Liver (tissue), 8 donors: ENCODE measurements at regions not wholly inside any gene's neighbourhood (a gene's known extent, or its start where the extent isn't known, plus 50 kb on each side); places are given as distances from the start of the nearest gene placed in this dataset.

Experiments used
- DNase-seq: peaks from one replicate; pipeline ENCODE4 v3.0.0-alpha.2; 2017; ENCODE audit warnings: low spot score
- H3K27ac ChIP-seq, 2 donors: one replicate each; pipeline ENCODE4 v1.7.0; 2013; ENCODE audit warnings: inconsistent platforms in 2 of 2, low read length in 2 of 2, control low read depth in 1 of 2, low read depth in 1 of 2, mild to moderate bottlenecking in 1 of 2
- H3K27me3 ChIP-seq, 4 donors: one replicate each; pipeline versions ENCODE4 v1.6.1 to v1.7.0; 2013; ENCODE audit warnings: low read length in 3 of 4, inconsistent platforms in 1 of 4, mild to moderate bottlenecking in 1 of 4, moderate library complexity in 1 of 4; ENCODE audit not compliant: control insufficient read depth in 4 of 4, insufficient read depth in 4 of 4
- H3K36me3 ChIP-seq, 4 donors: one replicate each; pipeline versions ENCODE4 v1.6.1 to v1.7.0; 2013; ENCODE audit warnings: low read length in 3 of 4, mild to moderate bottlenecking in 3 of 4, low read depth in 1 of 4, moderate library complexity in 1 of 4; ENCODE audit not compliant: control insufficient read depth in 4 of 4, insufficient read depth in 3 of 4
- H3K4me1 ChIP-seq, 4 donors: one replicate each; pipeline versions ENCODE4 v1.6.1 to v1.7.0; 2013; ENCODE audit warnings: low read length in 3 of 4, mild to moderate bottlenecking in 3 of 4, moderate library complexity in 1 of 4; ENCODE audit not compliant: control insufficient read depth in 4 of 4, insufficient read depth in 4 of 4
- H3K4me3 ChIP-seq, 3 donors: one replicate each; pipeline versions ENCODE4 v1.6.1 to v1.7.0; 2013; ENCODE audit warnings: low read length in 3 of 3, control low read depth in 1 of 3, low read depth in 1 of 3, mild to moderate bottlenecking in 1 of 3
- H3K9ac ChIP-seq, 2 donors: one replicate each; pipeline ENCODE4 v1.7.0; 2013; ENCODE audit warnings: low read length in 2 of 2, mild to moderate bottlenecking in 2 of 2, moderate library complexity in 2 of 2, control low read depth in 1 of 2, low read depth in 1 of 2
- H3K9me3 ChIP-seq, 4 donors: one replicate each; pipeline versions ENCODE4 v1.6.1 to v1.7.0; 2013; ENCODE audit warnings: low read length in 3 of 4; ENCODE audit not compliant: control insufficient read depth in 4 of 4
- EGR1 ChIP-seq, 2 donors: IDR thresholded peaks; 2 replicates each; pipeline ENCODE4 v1.6.1; 2016 to 2018; ENCODE audit warnings: antibody characterized with exemption in 2 of 2, low read depth in 2 of 2
- FOXA1 ChIP-seq: IDR thresholded peaks from 2 replicates; pipeline ENCODE4 v1.6.1; 2016; ENCODE audit warnings: antibody characterized with exemption
- FOXA2 ChIP-seq: IDR thresholded peaks from 2 replicates; pipeline ENCODE4 v1.6.1; 2016; ENCODE audit warnings: antibody characterized with exemption
- GABPA ChIP-seq, 2 donors: IDR thresholded peaks in 1 of 2; conservative IDR thresholded peaks in 1 of 2; 2 replicates each; pipeline ENCODE4 v1.6.1; 2016; ENCODE audit warnings: antibody characterized with exemption in 2 of 2, mild to moderate bottlenecking in 1 of 2, moderate library complexity in 1 of 2
- HNF4A ChIP-seq, 2 donors: conservative IDR thresholded peaks; 2 replicates each; pipeline ENCODE4 v1.6.1; 2016; ENCODE audit warnings: antibody characterized with exemption in 2 of 2, mild to moderate bottlenecking in 2 of 2
- JUND ChIP-seq, 2 donors: IDR thresholded peaks; 2 replicates each; pipeline ENCODE4 v1.6.1; 2016; ENCODE audit warnings: antibody characterized with exemption in 2 of 2
- NR2F2 ChIP-seq: IDR thresholded peaks from 2 replicates; pipeline ENCODE4 v1.6.1; 2016; ENCODE audit warnings: antibody characterized with exemption
- RAD21 ChIP-seq, 2 donors: IDR thresholded peaks; 2 replicates each; pipeline ENCODE4 v1.6.1; 2016; ENCODE audit warnings: antibody characterized with exemption in 2 of 2, mild to moderate bottlenecking in 2 of 2
- RXRA ChIP-seq, 2 donors: IDR thresholded peaks; 2 replicates each; pipeline ENCODE4 v1.6.1; 2017 to 2018; ENCODE audit warnings: antibody characterized with exemption in 2 of 2, mild to moderate bottlenecking in 1 of 2
- SP1 ChIP-seq: IDR thresholded peaks from 2 replicates; pipeline ENCODE4 v1.6.1; 2018; ENCODE audit warnings: antibody characterized with exemption, mild to moderate bottlenecking
- TAF1 ChIP-seq: conservative IDR thresholded peaks from 2 replicates; pipeline ENCODE4 v1.6.1; 2016; ENCODE audit warnings: antibody characterized with exemption, mild to moderate bottlenecking
- YY1 ChIP-seq: IDR thresholded peaks from 2 replicates; pipeline ENCODE4 v1.6.1; 2016; ENCODE audit warnings: antibody characterized with exemption, mild to moderate bottlenecking
- WGBS: extraction: QIAGEN DNeasy Blood & Tissue Kit; methylation state at CpG from one replicate; pipeline ENCODE4 v1.1.7; 2013; 5-methylcytosine and 5-hydroxymethylcytosine counted together
- TF ChIP-seq, protein P1 (sequence below): IDR thresholded peaks from 2 replicates; pipeline ENCODE4 v1.6.1; 2016; ENCODE audit warnings: antibody characterized with exemption
- TF ChIP-seq, protein P2 (sequence below): IDR thresholded peaks from 2 replicates; pipeline ENCODE4 v1.6.1; 2016; ENCODE audit warnings: antibody characterized with exemption
- TF ChIP-seq, protein P3 (sequence below): IDR thresholded peaks from 2 replicates; pipeline ENCODE4 v1.6.1; 2016; ENCODE audit warnings: antibody characterized with exemption, mild to moderate bottlenecking
- TF ChIP-seq, protein P4 (sequence below): fragments of 150-350 bp; IDR thresholded peaks from 2 replicates; pipeline ENCODE4 v1.5.1; 2017; ENCODE audit warnings: improper control_type of control experiment, low read depth, low read length; ENCODE audit not compliant: missing input control
- TF ChIP-seq, protein P5 (sequence below): IDR thresholded peaks from 2 replicates; pipeline ENCODE4 v1.6.1; 2016; ENCODE audit warnings: antibody characterized with exemption
- donor health status: healthy.
- donor health status: healthy.
- donor health status: healthy.
- donor health status: healthy.
- donor health status: healthy.

DNA sequence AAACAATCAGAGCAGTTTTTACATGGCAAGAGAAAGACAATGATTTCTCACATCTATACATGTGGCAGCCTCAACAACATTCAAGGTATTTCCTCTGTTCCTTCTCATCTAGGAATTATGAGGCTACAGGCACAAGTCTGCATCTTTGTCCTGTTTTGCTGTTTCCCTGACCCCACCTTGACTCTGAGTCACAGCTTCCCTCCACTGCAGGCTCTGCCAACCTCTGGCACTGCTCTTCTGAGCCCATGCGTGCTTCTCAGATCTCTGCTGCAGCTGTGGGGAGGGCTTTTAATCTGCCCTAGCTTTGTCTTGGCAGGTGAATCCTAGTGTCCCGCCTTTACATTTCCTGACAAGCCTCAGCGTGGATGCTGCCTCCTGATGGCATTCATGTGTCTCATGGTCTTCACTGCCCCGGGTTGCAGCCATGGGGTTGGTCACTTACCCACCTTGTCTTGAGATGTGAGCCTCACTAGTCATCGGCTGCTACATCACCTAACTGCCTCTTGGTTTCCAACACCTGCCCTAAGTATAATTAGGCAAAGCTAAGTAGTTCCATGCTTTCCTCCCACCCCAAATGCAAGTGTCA is 578.5 kb downstream of the TBC1D22A start:
- H3K27me3 ChIP-seq = peaks cover 0 to 6% (median 2%) of the 10 kb centered on the region in 4 donors
- no peak overlapping the region for H3K27ac ChIP-seq
- no peak for DNase-seq
- H3K4me3 ChIP-seq = no peak overlapping the region
- WGBS = 67% methylated on average over 5 of the region's 5 CpGs
- H3K36me3 ChIP-seq = no peaks in the 10 kb centered on the region
- H3K9me3 ChIP-seq = no peaks in the 10 kb centered on the region
- H3K9ac ChIP-seq = no peak overlapping the region
- no peaks in the 10 kb centered on the region for H3K4me1 ChIP-seq
- no peak for TF ChIP-seq FOXA2
- no peak for TF ChIP-seq NR2F2
- TF ChIP-seq JUND (IDR thresholded peaks at IDR 0.05) = no peak
- TF ChIP-seq RXRA (IDR thresholded peaks at IDR 0.05) = no peak
- TF ChIP-seq FOXA1 = no peak
- no peak for TF ChIP-seq EGR1 (IDR thresholded peaks at IDR 0.05; ENCODE audit: low read depth in 2 of 2)
- TF ChIP-seq, protein P1, sequence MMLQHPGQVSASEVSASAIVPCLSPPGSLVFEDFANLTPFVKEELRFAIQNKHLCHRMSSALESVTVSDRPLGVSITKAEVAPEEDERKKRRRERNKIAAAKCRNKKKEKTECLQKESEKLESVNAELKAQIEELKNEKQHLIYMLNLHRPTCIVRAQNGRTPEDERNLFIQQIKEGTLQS = no peak
- TF ChIP-seq, protein P2, sequence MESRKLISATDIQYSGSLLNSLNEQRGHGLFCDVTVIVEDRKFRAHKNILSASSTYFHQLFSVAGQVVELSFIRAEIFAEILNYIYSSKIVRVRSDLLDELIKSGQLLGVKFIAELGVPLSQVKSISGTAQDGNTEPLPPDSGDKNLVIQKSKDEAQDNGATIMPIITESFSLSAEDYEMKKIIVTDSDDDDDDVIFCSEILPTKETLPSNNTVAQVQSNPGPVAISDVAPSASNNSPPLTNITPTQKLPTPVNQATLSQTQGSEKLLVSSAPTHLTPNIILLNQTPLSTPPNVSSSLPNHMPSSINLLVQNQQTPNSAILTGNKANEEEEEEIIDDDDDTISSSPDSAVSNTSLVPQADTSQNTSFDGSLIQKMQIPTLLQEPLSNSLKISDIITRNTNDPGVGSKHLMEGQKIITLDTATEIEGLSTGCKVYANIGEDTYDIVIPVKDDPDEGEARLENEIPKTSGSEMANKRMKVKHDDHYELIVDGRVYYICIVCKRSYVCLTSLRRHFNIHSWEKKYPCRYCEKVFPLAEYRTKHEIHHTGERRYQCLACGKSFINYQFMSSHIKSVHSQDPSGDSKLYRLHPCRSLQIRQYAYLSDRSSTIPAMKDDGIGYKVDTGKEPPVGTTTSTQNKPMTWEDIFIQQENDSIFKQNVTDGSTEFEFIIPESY = no peak
- TF ChIP-seq, protein P3, sequence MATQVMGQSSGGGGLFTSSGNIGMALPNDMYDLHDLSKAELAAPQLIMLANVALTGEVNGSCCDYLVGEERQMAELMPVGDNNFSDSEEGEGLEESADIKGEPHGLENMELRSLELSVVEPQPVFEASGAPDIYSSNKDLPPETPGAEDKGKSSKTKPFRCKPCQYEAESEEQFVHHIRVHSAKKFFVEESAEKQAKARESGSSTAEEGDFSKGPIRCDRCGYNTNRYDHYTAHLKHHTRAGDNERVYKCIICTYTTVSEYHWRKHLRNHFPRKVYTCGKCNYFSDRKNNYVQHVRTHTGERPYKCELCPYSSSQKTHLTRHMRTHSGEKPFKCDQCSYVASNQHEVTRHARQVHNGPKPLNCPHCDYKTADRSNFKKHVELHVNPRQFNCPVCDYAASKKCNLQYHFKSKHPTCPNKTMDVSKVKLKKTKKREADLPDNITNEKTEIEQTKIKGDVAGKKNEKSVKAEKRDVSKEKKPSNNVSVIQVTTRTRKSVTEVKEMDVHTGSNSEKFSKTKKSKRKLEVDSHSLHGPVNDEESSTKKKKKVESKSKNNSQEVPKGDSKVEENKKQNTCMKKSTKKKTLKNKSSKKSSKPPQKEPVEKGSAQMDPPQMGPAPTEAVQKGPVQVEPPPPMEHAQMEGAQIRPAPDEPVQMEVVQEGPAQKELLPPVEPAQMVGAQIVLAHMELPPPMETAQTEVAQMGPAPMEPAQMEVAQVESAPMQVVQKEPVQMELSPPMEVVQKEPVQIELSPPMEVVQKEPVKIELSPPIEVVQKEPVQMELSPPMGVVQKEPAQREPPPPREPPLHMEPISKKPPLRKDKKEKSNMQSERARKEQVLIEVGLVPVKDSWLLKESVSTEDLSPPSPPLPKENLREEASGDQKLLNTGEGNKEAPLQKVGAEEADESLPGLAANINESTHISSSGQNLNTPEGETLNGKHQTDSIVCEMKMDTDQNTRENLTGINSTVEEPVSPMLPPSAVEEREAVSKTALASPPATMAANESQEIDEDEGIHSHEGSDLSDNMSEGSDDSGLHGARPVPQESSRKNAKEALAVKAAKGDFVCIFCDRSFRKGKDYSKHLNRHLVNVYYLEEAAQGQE = no peak
- TF ChIP-seq GABPA (IDR thresholded peaks at IDR 0.05 in 1 of 2, conservative IDR thresholded peaks at IDR 0.05 in 1 of 2) = no peak
- no peak for TF ChIP-seq HNF4A (conservative IDR thresholded peaks at IDR 0.05)
- TF ChIP-seq TAF1 = no peak
- TF ChIP-seq, protein P4, sequence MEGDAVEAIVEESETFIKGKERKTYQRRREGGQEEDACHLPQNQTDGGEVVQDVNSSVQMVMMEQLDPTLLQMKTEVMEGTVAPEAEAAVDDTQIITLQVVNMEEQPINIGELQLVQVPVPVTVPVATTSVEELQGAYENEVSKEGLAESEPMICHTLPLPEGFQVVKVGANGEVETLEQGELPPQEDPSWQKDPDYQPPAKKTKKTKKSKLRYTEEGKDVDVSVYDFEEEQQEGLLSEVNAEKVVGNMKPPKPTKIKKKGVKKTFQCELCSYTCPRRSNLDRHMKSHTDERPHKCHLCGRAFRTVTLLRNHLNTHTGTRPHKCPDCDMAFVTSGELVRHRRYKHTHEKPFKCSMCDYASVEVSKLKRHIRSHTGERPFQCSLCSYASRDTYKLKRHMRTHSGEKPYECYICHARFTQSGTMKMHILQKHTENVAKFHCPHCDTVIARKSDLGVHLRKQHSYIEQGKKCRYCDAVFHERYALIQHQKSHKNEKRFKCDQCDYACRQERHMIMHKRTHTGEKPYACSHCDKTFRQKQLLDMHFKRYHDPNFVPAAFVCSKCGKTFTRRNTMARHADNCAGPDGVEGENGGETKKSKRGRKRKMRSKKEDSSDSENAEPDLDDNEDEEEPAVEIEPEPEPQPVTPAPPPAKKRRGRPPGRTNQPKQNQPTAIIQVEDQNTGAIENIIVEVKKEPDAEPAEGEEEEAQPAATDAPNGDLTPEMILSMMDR = no peak
- no peak for TF ChIP-seq SP1
- no peak for TF ChIP-seq YY1

DNA sequence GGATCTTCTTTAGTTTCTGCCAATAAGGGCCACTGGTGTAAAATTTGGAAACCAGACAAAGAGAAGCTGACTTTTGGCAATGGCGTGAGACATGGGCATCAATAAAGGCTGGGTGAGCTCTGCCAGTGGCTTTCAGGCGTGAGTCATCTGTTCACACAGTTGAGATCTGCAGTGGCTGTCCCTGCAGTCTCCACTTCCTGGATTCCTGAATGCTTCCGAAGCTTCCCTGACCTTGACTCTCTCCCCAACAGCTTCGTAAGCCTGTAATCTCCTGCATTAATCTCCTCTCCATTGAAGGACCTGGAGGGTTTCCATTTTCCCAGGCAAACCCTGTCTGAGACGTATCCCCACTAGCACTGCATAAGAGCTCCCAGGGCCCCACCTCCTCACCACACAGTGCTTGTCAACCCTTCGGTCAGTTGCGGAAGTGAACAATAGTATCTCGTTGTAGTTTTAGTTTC is 574.7 kb downstream of the TBC1D22A start:
- Histone ChIP-seq H3K4me1 (no peaks in the 10 kb centered on the region), H3K9me3 (no peaks in the 10 kb centered on the region), H3K9ac (no peak overlapping the region), H3K36me3 (no peaks in the 10 kb centered on the region), H3K27ac (no peak overlapping the region), H3K4me3 (no peak overlapping the region), H3K27me3 (peaks cover 0 to 4% (median 0%) of the 10 kb centered on the region in 4 donors)
- no peak for DNase-seq
- WGBS = 63% methylated on average over 8 of the region's 8 CpGs
- no peak for TF ChIP-seq GABPA (IDR thresholded peaks at IDR 0.05 in 1 of 2, conservative IDR thresholded peaks at IDR 0.05 in 1 of 2)
- no peak for TF ChIP-seq JUND (IDR thresholded peaks at IDR 0.05)
- no peak for TF ChIP-seq EGR1 (IDR thresholded peaks at IDR 0.05; ENCODE audit: low read depth in 2 of 2)
- TF ChIP-seq, protein P5, sequence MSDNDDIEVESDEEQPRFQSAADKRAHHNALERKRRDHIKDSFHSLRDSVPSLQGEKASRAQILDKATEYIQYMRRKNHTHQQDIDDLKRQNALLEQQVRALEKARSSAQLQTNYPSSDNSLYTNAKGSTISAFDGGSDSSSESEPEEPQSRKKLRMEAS = no peak
- TF ChIP-seq YY1 = no peak
- no peak for TF ChIP-seq HNF4A (conservative IDR thresholded peaks at IDR 0.05)
- TF ChIP-seq RAD21 (IDR thresholded peaks at IDR 0.05) = no peak
- no peak for TF ChIP-seq NR2F2
- TF ChIP-seq, protein P4 = no peak
- no peak for TF ChIP-seq FOXA1
- TF ChIP-seq, protein P1 = no peak
- TF ChIP-seq SP1 = no peak
- TF ChIP-seq, protein P2 = no peak
- TF ChIP-seq RXRA (IDR thresholded peaks at IDR 0.05) = no peak
